Adrenal gland (tissue), 9 donors: ENCODE measurements at regions not wholly inside any gene's neighbourhood (a gene's known extent, or its start where the extent isn't known, plus 50 kb on each side); places are given as distances from the start of the nearest gene placed in this dataset.

ENCODE experiments used
- DNase-seq, 7 donors: peaks; one replicate each; pipeline ENCODE4 v3.0.0-alpha.2; 2019 to 2020
- H3K27ac ChIP-seq, 5 donors: fragments of 200-600 bp; sonication (generic) in 4 of 5; 1 replicate in 3 of 5; 2 replicates in 2 of 5; pipeline versions ENCODE4 v1.5.1 to v1.8.0; 2016 to 2020; ENCODE audit warnings: mild to moderate bottlenecking in 1 of 5
- H3K27me3 ChIP-seq: fragments of 200-600 bp; 2 replicates; pipeline ENCODE4 v1.8.0; 2021
- H3K36me3 ChIP-seq, 2 donors: fragments of 200-600 bp; replicated peaks in 1 of 2; 1 replicate in 1 of 2; 2 replicates in 1 of 2; pipeline versions ENCODE4 v1.5.1 to v1.8.0; 2018 to 2022
- H3K4me1 ChIP-seq, 2 donors: fragments of 200-600 bp; replicated peaks in 1 of 2; 1 replicate in 1 of 2; 2 replicates in 1 of 2; pipeline versions ENCODE4 v1.5.1 to v1.8.0; 2018 to 2021
- H3K4me3 ChIP-seq, 4 donors: fragments of 200-600 bp; sonication (generic) in 3 of 4; one replicate each; pipeline ENCODE4 v1.5.1; 2016 to 2018
- H3K9me3 ChIP-seq, 3 donors: fragments of 200-600 bp; sonication (generic) in 1 of 3; replicated peaks in 1 of 3; 1 replicate in 2 of 3; 2 replicates in 1 of 3; pipeline versions ENCODE4 v1.5.1 to v1.8.0; 2016 to 2021
- POLR2A ChIP-seq, 2 donors: fragments of 450-650 bp; IDR thresholded peaks; one replicate each; pipeline ENCODE4 v1.6.1; 2017; ENCODE audit warnings: antibody characterized with exemption in 2 of 2, mild to moderate bottlenecking in 2 of 2, moderate library complexity in 1 of 2
- WGBS, 4 donors: extraction: QIAGEN DNeasy Blood & Tissue Kit in 2 of 4; methylation state at CpG; one replicate each; pipeline versions ENCODE4 v1.1.5 to v1.1.7; 2013 to 2017; 5-methylcytosine and 5-hydroxymethylcytosine counted together
- intact Hi-C, 2 donors: fragments of 100-400 bp; cut with DNase I; formaldehyde crosslinking; loops; one replicate each; pipeline versions ENCODE4 v1.14.1 to v1.15.0; 2022 to 2023
- TF ChIP-seq, protein P1 (sequence below), 6 experiments: fragments of 450-650 bp in 4 of 6; fragments of 200-600 bp in 2 of 6; sonication (generic) in 1 of 6; IDR thresholded peaks; 1 replicate in 5 of 6; 2 replicates in 1 of 6; pipeline versions ENCODE4 v1.5.1 to v1.8.0; 2016 to 2021; ENCODE audit warnings: antibody characterized with exemption in 6 of 6, mild to moderate bottlenecking in 2 of 6, moderate library complexity in 1 of 6
- donor health status: healthy with polysubstance abuse.
- donor health status: Bipolar disorder and iron deficiency.
- donor health status: DM: yes; HTN: yes; CAD: no.
- donor health status: DM: no; HTN: no; CAD: no.
- donor health status: DM: no; HTN: no; CAD: no.

DNA sequence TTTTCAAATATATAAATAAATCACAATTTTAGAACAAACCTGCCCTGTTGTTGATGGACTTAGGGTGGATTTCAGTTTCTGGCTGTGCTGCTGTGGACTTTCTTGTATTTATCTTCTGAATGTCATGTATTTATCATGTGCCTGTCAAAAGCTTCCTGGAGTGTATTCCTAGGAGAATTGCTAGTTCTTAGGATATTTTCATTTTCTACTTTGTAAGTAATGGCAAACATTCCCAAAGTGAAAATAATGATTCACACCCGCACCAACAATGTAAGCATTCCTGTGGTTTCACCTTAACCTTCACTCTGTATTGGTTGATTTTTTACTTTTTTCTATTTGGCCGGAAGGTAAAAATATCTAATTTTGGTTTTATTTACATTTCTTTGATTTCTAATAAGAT is 387.8 kb downstream of the SMOC2 start:
- H3K4me3 ChIP-seq, result no peak overlapping the region
- H3K27me3 ChIP-seq, result no peaks in the 10 kb centered on the region
- no peak for DNase-seq
- intact Hi-C loops, result no loop called here
- H3K36me3 ChIP-seq, result no peaks in the 10 kb centered on the region
- 59 to 68% (median 63%) methylated on average over 2 of the region's 2 CpGs for WGBS, 4 donors
- H3K4me1 ChIP-seq, result no peaks in the 10 kb centered on the region
- H3K9me3 ChIP-seq, result no peaks in the 10 kb centered on the region
- TF ChIP-seq POLR2A (IDR thresholded peaks at IDR 0.05), result no peak
- TF ChIP-seq, protein P1, sequence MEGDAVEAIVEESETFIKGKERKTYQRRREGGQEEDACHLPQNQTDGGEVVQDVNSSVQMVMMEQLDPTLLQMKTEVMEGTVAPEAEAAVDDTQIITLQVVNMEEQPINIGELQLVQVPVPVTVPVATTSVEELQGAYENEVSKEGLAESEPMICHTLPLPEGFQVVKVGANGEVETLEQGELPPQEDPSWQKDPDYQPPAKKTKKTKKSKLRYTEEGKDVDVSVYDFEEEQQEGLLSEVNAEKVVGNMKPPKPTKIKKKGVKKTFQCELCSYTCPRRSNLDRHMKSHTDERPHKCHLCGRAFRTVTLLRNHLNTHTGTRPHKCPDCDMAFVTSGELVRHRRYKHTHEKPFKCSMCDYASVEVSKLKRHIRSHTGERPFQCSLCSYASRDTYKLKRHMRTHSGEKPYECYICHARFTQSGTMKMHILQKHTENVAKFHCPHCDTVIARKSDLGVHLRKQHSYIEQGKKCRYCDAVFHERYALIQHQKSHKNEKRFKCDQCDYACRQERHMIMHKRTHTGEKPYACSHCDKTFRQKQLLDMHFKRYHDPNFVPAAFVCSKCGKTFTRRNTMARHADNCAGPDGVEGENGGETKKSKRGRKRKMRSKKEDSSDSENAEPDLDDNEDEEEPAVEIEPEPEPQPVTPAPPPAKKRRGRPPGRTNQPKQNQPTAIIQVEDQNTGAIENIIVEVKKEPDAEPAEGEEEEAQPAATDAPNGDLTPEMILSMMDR (IDR thresholded peaks at IDR 0.05), result no peak
- H3K27ac ChIP-seq, result no peak overlapping the region

DNA sequence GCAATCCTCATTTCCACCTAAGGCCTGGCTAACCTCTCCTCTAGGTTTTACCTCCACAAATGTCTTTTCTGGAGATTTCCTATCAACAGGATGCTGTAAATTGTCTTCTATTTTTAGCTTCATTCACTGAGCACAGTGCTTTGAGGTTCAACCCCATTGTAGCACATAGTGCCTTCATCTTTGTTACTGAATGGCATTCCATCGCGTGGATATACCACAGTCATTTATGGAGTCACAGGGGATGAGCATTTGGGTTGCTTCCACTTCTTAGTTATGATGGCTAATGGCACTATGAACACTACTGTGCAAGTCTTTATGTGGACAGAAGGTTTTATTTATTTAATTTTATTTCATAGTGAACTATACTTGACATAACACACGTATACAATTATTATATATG is 387.1 kb downstream of the SMOC2 start:
- DNase-seq, result no peak
- 77 to 89% (median 78%) methylated on average over 3 of the region's 3 CpGs for WGBS, 4 donors
- H3K36me3 ChIP-seq, result no peaks in the 10 kb centered on the region
- no peaks in the 10 kb centered on the region for H3K9me3 ChIP-seq
- intact Hi-C loops, result no loop called here
- TF ChIP-seq POLR2A (IDR thresholded peaks at IDR 0.05), result no peak
- TF ChIP-seq, protein P1 (IDR thresholded peaks at IDR 0.05), result no peak
- H3K4me1 ChIP-seq, result no peaks in the 10 kb centered on the region
- no peak overlapping the region for H3K27ac ChIP-seq
- no peak overlapping the region for H3K4me3 ChIP-seq
- H3K27me3 ChIP-seq, result no peaks in the 10 kb centered on the region

DNA sequence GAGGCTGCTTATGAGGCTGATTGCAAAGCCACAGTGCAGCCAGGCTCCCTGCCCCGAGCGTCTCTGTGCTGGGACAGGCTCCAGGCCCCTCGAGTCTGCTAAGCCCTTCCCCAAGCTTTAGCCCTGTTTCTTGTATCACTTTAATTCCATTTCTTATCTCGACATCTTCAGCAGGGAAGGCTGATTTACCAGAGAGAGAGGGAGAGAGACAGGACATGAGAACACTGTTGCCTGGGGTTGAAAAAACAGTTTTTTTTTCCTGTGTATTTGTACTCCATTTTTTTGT is 386.5 kb downstream of the SMOC2 start:
- no peak overlapping the region for H3K4me3 ChIP-seq
- WGBS, 4 donors, result 42 to 61% (median 55%) methylated on average over 4 of the region's 4 CpGs
- no peak overlapping the region for H3K27ac ChIP-seq
- no peak for TF ChIP-seq POLR2A (IDR thresholded peaks at IDR 0.05)
- TF ChIP-seq, protein P1 (IDR thresholded peaks at IDR 0.05), result no peak
- H3K9me3 ChIP-seq, result no peaks in the 10 kb centered on the region
- intact Hi-C loops, result no loop called here
- no peaks in the 10 kb centered on the region for H3K4me1 ChIP-seq
- H3K27me3 ChIP-seq, result no peaks in the 10 kb centered on the region
- DNase-seq, result no peak
- H3K36me3 ChIP-seq, result no peaks in the 10 kb centered on the region

DNA sequence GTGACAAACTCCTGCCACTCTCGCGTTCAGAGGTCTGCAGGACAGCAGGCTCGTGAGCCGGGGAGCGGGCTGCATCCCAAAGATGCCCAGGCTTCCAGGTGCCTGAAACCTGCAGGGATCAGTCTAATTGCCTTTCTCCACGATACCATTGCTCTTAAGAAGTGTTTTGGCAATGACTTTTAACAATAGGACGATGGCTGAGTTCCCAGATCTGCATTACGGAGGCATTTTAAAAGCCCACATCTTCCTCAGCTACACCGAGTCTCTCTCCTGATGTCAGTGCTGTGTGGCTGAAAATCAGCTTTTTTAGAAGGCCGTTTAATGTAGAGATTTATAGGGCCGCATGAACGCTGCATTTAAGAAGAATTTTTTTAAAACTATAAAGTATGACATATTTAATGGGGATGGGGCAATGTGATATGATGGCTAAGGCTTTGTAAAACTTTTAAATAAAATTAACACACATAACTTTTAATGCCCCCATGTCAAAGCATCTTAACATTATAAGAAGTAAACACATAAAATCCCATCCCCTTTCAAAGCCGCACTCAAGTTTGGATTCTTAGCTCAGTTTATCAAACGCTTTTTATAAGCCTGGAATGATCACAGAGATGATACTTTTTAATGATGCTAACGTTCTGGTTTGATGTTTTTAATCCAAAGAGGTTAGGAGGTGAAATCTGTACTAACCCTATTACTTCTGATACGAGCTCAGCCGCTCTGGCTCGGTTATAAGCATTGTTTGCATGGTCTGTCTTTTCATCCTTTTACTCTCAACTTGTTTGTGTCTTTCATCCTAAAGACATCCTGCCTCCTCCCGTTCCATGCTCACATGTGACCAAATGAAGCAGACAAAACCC is 386.0 kb downstream of the SMOC2 start:
- Histone ChIP-seq H3K36me3 (no peaks in the 10 kb centered on the region), H3K27ac (no peak overlapping the region), H3K4me1 (no peaks in the 10 kb centered on the region), H3K9me3 (no peaks in the 10 kb centered on the region), H3K27me3 (no peaks in the 10 kb centered on the region), H3K4me3 (no peak overlapping the region)
- intact Hi-C loops, result no loop called here
- TF ChIP-seq POLR2A (IDR thresholded peaks at IDR 0.05), result no peak
- TF ChIP-seq, protein P1 (IDR thresholded peaks at IDR 0.05), result no peak
- no peak for DNase-seq
- 69 to 79% (median 73%) methylated on average over 19 of the region's 19 CpGs for WGBS, 4 donors
